SK-N-SH (cell line): ENCODE measurements at regions not wholly inside any gene's neighbourhood (a gene's known extent, or its start where the extent isn't known, plus 50 kb on each side); places are given as distances from the start of the nearest gene placed in this dataset.

ENCODE experiments used
- CTCF ChIA-PET: fragments of 300-600, 350-600 bp; formaldehyde crosslinking; extraction: SDS; loops from one replicate; lab custom pipeline; 2021; lab: Yijun Ruan, JAX
- POLR2A ChIA-PET: fragments of 350-600 bp; sonication (Branson Sonifier 250); formaldehyde crosslinking; extraction: SDS; loops from one replicate; lab custom pipeline; 2020; ENCODE audit warnings: antibody characterized with exemption, inconsistent platforms; lab: Yijun Ruan, JAX
- DNase-seq: peaks from one replicate; pipeline ENCODE4 v3.0.0; 2012
- H2AFZ ChIP-seq: fragments of 200-600 bp; sonication (generic); 2 replicates; pipeline ENCODE4 v1.8.1; 2016; ENCODE audit warnings: antibody characterized with exemption, mild to moderate bottlenecking, low read depth
- H3F3A ChIP-seq: fragments of 200-600 bp; sonication (generic); replicated peaks from 2 replicates; pipeline ENCODE3; 2016; ENCODE audit warnings: antibody characterized with exemption, mild to moderate bottlenecking; ENCODE audit not compliant: insufficient read depth
- H3K27ac ChIP-seq, 2 experiments: fragments of 200-500 bp in 1 of 2; fragments of 200-600 bp in 1 of 2; sonication (Bioruptor generic) in 1 of 2; sonication (generic), shearing (Covaris generic) in 1 of 2; 2 replicates each; pipeline versions ENCODE4 v1.5.1 to v1.6.1; 2014 to 2016; ENCODE audit warnings: low read depth in 2 of 2, inconsistent platforms in 1 of 2, low read length in 1 of 2, mild to moderate bottlenecking in 1 of 2, mixed read lengths in 1 of 2
- H3K27me3 ChIP-seq: fragments of 200-600 bp; sonication (generic), shearing (Covaris generic); 2 replicates; pipeline ENCODE4 v1.6.1; 2016; ENCODE audit warnings: mixed run types; ENCODE audit not compliant: insufficient read depth
- H3K36me3 ChIP-seq, 2 experiments: fragments of 200-500 bp in 1 of 2; fragments of 200-600 bp in 1 of 2; sonication (Bioruptor generic) in 1 of 2; sonication (generic) in 1 of 2; replicated peaks in 1 of 2; 2 replicates each; pipeline versions ENCODE3 to v1.5.1; 2014 to 2016; ENCODE audit warnings: low read length in 1 of 2, mild to moderate bottlenecking in 1 of 2; ENCODE audit not compliant: insufficient read depth in 2 of 2, control insufficient read depth in 1 of 2
- H3K4me1 ChIP-seq, 2 experiments: fragments of 200-500 bp in 1 of 2; fragments of 200-600 bp in 1 of 2; sonication (Bioruptor generic) in 1 of 2; sonication (generic), shearing (Covaris generic) in 1 of 2; 2 replicates each; pipeline versions ENCODE4 v1.5.1 to v1.6.1; 2014 to 2016; ENCODE audit warnings: low read depth in 1 of 2, low read length in 1 of 2, mixed run types in 1 of 2; ENCODE audit not compliant: insufficient read depth in 2 of 2, control insufficient read depth in 1 of 2
- H3K4me2 ChIP-seq: fragments of 200-600 bp; sonication (generic), shearing (Covaris generic); 2 replicates; pipeline ENCODE4 v1.6.1; 2017; ENCODE audit warnings: mixed run types
- H3K4me3 ChIP-seq, 2 experiments: fragments of 200-500 bp in 1 of 2; fragments of 200-600 bp in 1 of 2; sonication (Bioruptor generic) in 1 of 2; sonication (generic), shearing (Covaris generic) in 1 of 2; 2 replicates each; pipeline versions ENCODE4 v1.5.1 to v1.8.1; 2014 to 2016; ENCODE audit warnings: low read depth in 2 of 2, inconsistent platforms in 1 of 2, low read length in 1 of 2, mild to moderate bottlenecking in 1 of 2, mixed read lengths in 1 of 2, moderate library complexity in 1 of 2
- H3K79me2 ChIP-seq: fragments of 200-600 bp; sonication (generic); 2 replicates; pipeline ENCODE4 v1.8.1; 2017; ENCODE audit warnings: mild to moderate bottlenecking; ENCODE audit not compliant: insufficient read depth
- H3K9ac ChIP-seq: fragments of 200-600 bp; sonication (generic); 2 replicates; pipeline ENCODE4 v1.6.1; 2017; ENCODE audit warnings: mixed run types
- H3K9me2 ChIP-seq: fragments of 200-600 bp; sonication (generic); 2 replicates; pipeline ENCODE4 v1.6.1; 2017; ENCODE audit warnings: mixed run types
- H3K9me3 ChIP-seq: fragments of 200-600 bp; sonication (generic); 2 replicates; pipeline ENCODE4 v1.6.1; 2017; ENCODE audit warnings: mixed run types, mild to moderate bottlenecking, moderate library complexity
- H4K20me1 ChIP-seq: fragments of 200-600 bp; sonication (generic); 2 replicates; pipeline ENCODE4 v1.6.1; 2017; ENCODE audit warnings: mild to moderate bottlenecking, mixed run types; ENCODE audit not compliant: insufficient read depth
- CTCF ChIP-seq: fragments of 200-600 bp; sonication (generic); IDR thresholded peaks from 2 replicates; pipeline ENCODE4 v1.6.1; 2017; ENCODE audit warnings: antibody characterized with exemption, mild to moderate bottlenecking, moderate library complexity
- EP300 ChIP-seq, 2 experiments: IDR thresholded peaks; 2 replicates each; pipeline versions ENCODE4 v1.4.0 to v1.6.1; 2012; ENCODE audit warnings: borderline replicate concordance in 1 of 2, low read depth in 1 of 2, low read length in 1 of 2
- EZH2phosphoT487 ChIP-seq: fragments of 200-600 bp; sonication (generic); IDR thresholded peaks from 2 replicates; pipeline ENCODE4 v1.6.1; 2017; ENCODE audit warnings: low read depth, mixed run types, mild to moderate bottlenecking, antibody characterized with exemption, moderate library complexity, borderline replicate concordance
- FOXJ3 ChIP-seq: sonication (generic); formaldehyde crosslinking; IDR thresholded peaks from 2 replicates; pipeline ENCODE4 v1.5.1; 2020; ENCODE audit warnings: mild to moderate bottlenecking, missing genetic modification reagents
- FOXM1 ChIP-seq: IDR thresholded peaks from 2 replicates; pipeline ENCODE4 v1.4.0; 2012; ENCODE audit warnings: low read depth, mild to moderate bottlenecking
- GATA2 ChIP-seq: sonication (generic); formaldehyde crosslinking; IDR thresholded peaks from 2 replicates; pipeline ENCODE4 v1.5.0; 2020; ENCODE audit warnings: mild to moderate bottlenecking, missing genetic modification reagents
- IRF3 ChIP-seq: fragments of 150-350 bp; IDR thresholded peaks from 2 replicates; pipeline ENCODE4 v1.6.1; 2016; ENCODE audit warnings: mild to moderate bottlenecking, low read depth, low read length
- MXI1 ChIP-seq: IDR thresholded peaks from 2 replicates; pipeline ENCODE4 v1.6.1; 2012; ENCODE audit warnings: mild to moderate bottlenecking, low read depth, low read length, improper control_type of control experiment
- NFIC ChIP-seq: IDR thresholded peaks from 2 replicates; pipeline ENCODE4 v1.4.0; 2012; ENCODE audit warnings: borderline replicate concordance
- NRF1 ChIP-seq: IDR thresholded peaks from 2 replicates; pipeline ENCODE4 v1.6.1; 2012; ENCODE audit warnings: low read depth, mild to moderate bottlenecking, low read length
- PBX3 ChIP-seq: IDR thresholded peaks from 2 replicates; pipeline ENCODE4; 2012
- REST ChIP-seq: IDR thresholded peaks from 2 replicates; pipeline ENCODE4 v1.6.1; 2012; ENCODE audit warnings: mild to moderate bottlenecking, low read depth, low read length, moderate library complexity
- RFX5 ChIP-seq: IDR thresholded peaks from 2 replicates; pipeline ENCODE4 v1.6.1; 2012; ENCODE audit warnings: mild to moderate bottlenecking, improper control_type of control experiment, low read length
- RXRA ChIP-seq: IDR thresholded peaks from 2 replicates; pipeline ENCODE4 v1.4.0; 2012; ENCODE audit warnings: low read depth, mild to moderate bottlenecking, borderline replicate concordance
- SIN3A ChIP-seq: IDR thresholded peaks from 2 replicates; pipeline ENCODE4 v1.6.1; 2012; ENCODE audit warnings: low read depth, mild to moderate bottlenecking, low read length, moderate library complexity, borderline replicate concordance
- SMC3 ChIP-seq: IDR thresholded peaks from 2 replicates; pipeline ENCODE4 v1.6.1; 2012; ENCODE audit warnings: low read depth, low read length, improper control_type of control experiment
- TAF1 ChIP-seq: IDR thresholded peaks from 2 replicates; pipeline ENCODE4 v1.6.1; 2012; ENCODE audit warnings: low read depth, mild to moderate bottlenecking, low read length, moderate library complexity, borderline replicate concordance
- TCF12 ChIP-seq: IDR thresholded peaks from 2 replicates; pipeline ENCODE4 v1.4.0; 2012
- TEAD4 ChIP-seq: IDR thresholded peaks from 2 replicates; pipeline ENCODE4 v1.4.0; 2012; ENCODE audit warnings: mild to moderate bottlenecking, borderline replicate concordance; ENCODE audit not compliant: insufficient read depth
- USF1 ChIP-seq: IDR thresholded peaks from 2 replicates; pipeline ENCODE4 v1.4.0; 2012; ENCODE audit warnings: low read depth, borderline replicate concordance
- WGBS: methylation state at CpG from one replicate; pipeline ENCODE4 v1.1.6; 2017; ENCODE audit warnings: low lambda C conversion rate; 5-methylcytosine and 5-hydroxymethylcytosine counted together

- Histone ChIP-seq H3K9me3 (no peaks in the 10 kb centered on the region), H3K27me3 (no peaks in the 10 kb centered on the region), H3K9ac (no peak overlapping the region), H3K27ac (no peak overlapping the region), H3K79me2 (no peaks in the 10 kb centered on the region), H4K20me1 (no peaks in the 10 kb centered on the region), H2AFZ (no peak overlapping the region), H3K36me3 (no peaks in the 10 kb centered on the region), H3K4me1 (no peaks in the 10 kb centered on the region), H3K9me2 (no peaks in the 10 kb centered on the region), H3K4me3 (no peak overlapping the region), H3F3A (no peaks in the 10 kb centered on the region)
- ChIA-PET CTCF (no interaction called here), POLR2A (no interaction called here)
- DNase-seq = no peak
- WGBS = under 1% methylated on average over 2 of the region's 2 CpGs
- TF ChIP-seq PBX3 = no peak
- TF ChIP-seq TEAD4 = no peak
- TF ChIP-seq TAF1 = no peak
- TF ChIP-seq, all 33 proteins: peak for 0
- H3K4me2 ChIP-seq = no peak overlapping the region
Measured at GRCh38 chrX:43096830-43097229, 318.9 kb upstream of the PPP1R2C start.

GRCh38 chrX:43106009-43106408, 328.0 kb upstream of the PPP1R2C start:
- H3K4me3 ChIP-seq = no peak overlapping the region
- CTCF ChIA-PET = no interaction called here

More at GRCh38 chrX:43106009-43106408, 328.0 kb upstream of the PPP1R2C start:
- POLR2A ChIA-PET = no interaction called here
- H3F3A ChIP-seq = no peaks in the 10 kb centered on the region
- no peaks in the 10 kb centered on the region for H4K20me1 ChIP-seq
- H3K4me1 ChIP-seq = no peaks in the 10 kb centered on the region
- DNase-seq = no peak
- H3K27ac ChIP-seq = no peak overlapping the region
- no peak overlapping the region for H3K9ac ChIP-seq
- H3K27me3 ChIP-seq = no peaks in the 10 kb centered on the region
- no peak overlapping the region for H3K4me2 ChIP-seq
- no peaks in the 10 kb centered on the region for H3K36me3 ChIP-seq
- H2AFZ ChIP-seq = no peak overlapping the region
- no peaks in the 10 kb centered on the region for H3K9me2 ChIP-seq
- 24% methylated on average over 5 of the region's 5 CpGs for WGBS
- no peaks in the 10 kb centered on the region for H3K9me3 ChIP-seq
- TF ChIP-seq IRF3 = no peak
- TF ChIP-seq MXI1 = no peak
- TF ChIP-seq GATA2 = no peak
- no peak for TF ChIP-seq REST
- TF ChIP-seq SMC3 = no peak
- no peak for TF ChIP-seq NRF1
- TF ChIP-seq CTCF = no peak
- TF ChIP-seq FOXM1 = no peak
- TF ChIP-seq FOXJ3 (CRISPR knock-in tag) = no peak
- no peak for TF ChIP-seq USF1
- TF ChIP-seq TEAD4 = no peak
- TF ChIP-seq NFIC = no peak
- TF ChIP-seq EP300 (IDR thresholded peaks at IDR 0.05; ENCODE audit: borderline replicate concordance in 1 of 2, low read depth in 1 of 2, low read length in 1 of 2) = no peak
- no peak for TF ChIP-seq EZH2phosphoT487
- no peak for TF ChIP-seq TCF12
- TF ChIP-seq RFX5 = no peak
- no peak for TF ChIP-seq TAF1
- TF ChIP-seq SIN3A = no peak
- TF ChIP-seq RXRA = no peak
- H3K79me2 ChIP-seq = no peaks in the 10 kb centered on the region
